Mesenchymal stem cell (in vitro differentiated cells and primary cell): ENCODE measurements at regions not wholly inside any gene's neighbourhood (a gene's known extent, or its start where the extent isn't known, plus 50 kb on each side); places are given as distances from the start of the nearest gene placed in this dataset.

Experiments
- DNase-seq: peaks from one replicate; pipeline ENCODE4 v3.0.0-alpha.2; 2013
- H2AFZ ChIP-seq: one replicate; pipeline ENCODE4 v1.6.1; 2013; ENCODE audit warnings: low read depth, mild to moderate bottlenecking, control low read depth, inconsistent platforms, low read length, moderate library complexity
- H2AK5ac ChIP-seq: 2 replicates; pipeline ENCODE4 v1.6.1; 2013; ENCODE audit warnings: low read length, moderate library complexity, mild to moderate bottlenecking, inconsistent platforms; ENCODE audit not compliant: severe bottlenecking
- H2BK120ac ChIP-seq: one replicate; pipeline ENCODE4 v1.6.1; 2013; ENCODE audit warnings: low read depth, mild to moderate bottlenecking, inconsistent platforms, low read length, moderate library complexity
- H2BK12ac ChIP-seq, 2 experiments: one replicate each; pipeline ENCODE4 v1.6.1; 2013; ENCODE audit warnings: inconsistent platforms in 2 of 2, low read length in 2 of 2, mild to moderate bottlenecking in 2 of 2, moderate library complexity in 2 of 2, control low read depth in 1 of 2
- H2BK15ac ChIP-seq: one replicate; pipeline ENCODE4 v1.6.1; 2013; ENCODE audit warnings: mild to moderate bottlenecking, low read depth, inconsistent platforms; ENCODE audit not compliant: poor library complexity, severe bottlenecking
- H2BK5ac ChIP-seq: 2 replicates; pipeline ENCODE4 v1.6.1; 2013; ENCODE audit warnings: low read depth, mild to moderate bottlenecking, low read length, control low read depth, inconsistent platforms; ENCODE audit not compliant: poor library complexity, severe bottlenecking
- H3K14ac ChIP-seq, 2 experiments: one replicate each; pipeline ENCODE4 v1.6.1; 2013; ENCODE audit warnings: inconsistent platforms in 2 of 2, low read length in 2 of 2, control low read depth in 1 of 2, mild to moderate bottlenecking in 1 of 2, moderate library complexity in 1 of 2
- H3K18ac ChIP-seq, 2 experiments: one replicate each; pipeline ENCODE4 v1.6.1; 2013; ENCODE audit warnings: inconsistent platforms in 2 of 2, low read length in 2 of 2, control low read depth in 1 of 2, low read depth in 1 of 2, mild to moderate bottlenecking in 1 of 2
- H3K23ac ChIP-seq, 2 experiments: one replicate each; pipeline ENCODE4 v1.6.1; 2013; ENCODE audit warnings: inconsistent platforms in 2 of 2, low read length in 2 of 2, mild to moderate bottlenecking in 2 of 2, moderate library complexity in 2 of 2, control low read depth in 1 of 2
- H3K27ac ChIP-seq: 2 replicates; pipeline ENCODE4 v1.5.1; 2013; ENCODE audit warnings: mild to moderate bottlenecking, moderate library complexity, low read length, control low read depth, inconsistent platforms; ENCODE audit not compliant: poor library complexity, severe bottlenecking
- H3K27me3 ChIP-seq, 2 experiments: 2 replicates each; pipeline versions ENCODE4 v1.6.1 to v1.7.0; 2013; ENCODE audit warnings: low read length in 2 of 2, mild to moderate bottlenecking in 2 of 2, moderate library complexity in 2 of 2, control low read depth in 1 of 2, inconsistent platforms in 1 of 2; ENCODE audit not compliant: control insufficient read depth in 1 of 2, insufficient read depth in 1 of 2
- H3K36me3 ChIP-seq, 2 experiments: 2 replicates each; pipeline versions ENCODE4 v1.6.1 to v1.7.0; 2013; ENCODE audit warnings: low read length in 2 of 2, control low read depth in 1 of 2, inconsistent platforms in 1 of 2, low read depth in 1 of 2, mild to moderate bottlenecking in 1 of 2; ENCODE audit not compliant: insufficient read depth in 2 of 2, control insufficient read depth in 1 of 2
- H3K4ac ChIP-seq, 2 experiments: one replicate each; pipeline ENCODE4 v1.6.1; 2013; ENCODE audit warnings: inconsistent platforms in 2 of 2, low read length in 2 of 2, mild to moderate bottlenecking in 2 of 2, moderate library complexity in 2 of 2, control low read depth in 1 of 2, low read depth in 1 of 2
- H3K4me1 ChIP-seq: 2 replicates; pipeline ENCODE4 v1.6.1; 2013; ENCODE audit warnings: low read depth, low read length, control low read depth; ENCODE audit not compliant: control insufficient read depth, insufficient read depth
- H3K4me2 ChIP-seq: 2 replicates; pipeline ENCODE4 v1.6.1; 2013; ENCODE audit warnings: low read length, mild to moderate bottlenecking, inconsistent platforms; ENCODE audit not compliant: poor library complexity, severe bottlenecking
- H3K4me3 ChIP-seq, 2 experiments: 2 replicates each; pipeline versions ENCODE4 v1.5.1 to v1.7.0; 2013; ENCODE audit warnings: low read length in 2 of 2, mild to moderate bottlenecking in 2 of 2, control low read depth in 1 of 2, low read depth in 1 of 2; ENCODE audit not compliant: insufficient read depth in 1 of 2
- H3K79me1 ChIP-seq: replicated peaks from 2 replicates; pipeline ENCODE4 v1.6.1; 2013; ENCODE audit warnings: mild to moderate bottlenecking, control low read depth, low read length, inconsistent platforms; ENCODE audit not compliant: poor library complexity, severe bottlenecking
- H3K9ac ChIP-seq: 2 replicates; pipeline ENCODE4 v1.7.0; 2013; ENCODE audit warnings: mild to moderate bottlenecking, low read length, moderate library complexity
- H3K9me3 ChIP-seq: 2 replicates; pipeline ENCODE4 v1.7.0; 2013; ENCODE audit warnings: mild to moderate bottlenecking, low read length; ENCODE audit not compliant: control insufficient read depth
- H4K8ac ChIP-seq: one replicate; pipeline ENCODE4 v1.6.1; 2013; ENCODE audit warnings: inconsistent platforms, mild to moderate bottlenecking, low read length, moderate library complexity
- H4K91ac ChIP-seq: one replicate; pipeline ENCODE4 v1.6.1; 2013; ENCODE audit warnings: mild to moderate bottlenecking, low read length, inconsistent platforms
- WGBS: methylation state at CpG from one replicate; pipeline ENCODE4 v1.1.7; 2013; ENCODE audit warnings: mixed read lengths; 5-methylcytosine and 5-hydroxymethylcytosine counted together

- no peak for DNase-seq
Observed at GRCh38 chr2:12335131-12335530, 381.6 kb upstream of the TRIB2 start.

DNA sequence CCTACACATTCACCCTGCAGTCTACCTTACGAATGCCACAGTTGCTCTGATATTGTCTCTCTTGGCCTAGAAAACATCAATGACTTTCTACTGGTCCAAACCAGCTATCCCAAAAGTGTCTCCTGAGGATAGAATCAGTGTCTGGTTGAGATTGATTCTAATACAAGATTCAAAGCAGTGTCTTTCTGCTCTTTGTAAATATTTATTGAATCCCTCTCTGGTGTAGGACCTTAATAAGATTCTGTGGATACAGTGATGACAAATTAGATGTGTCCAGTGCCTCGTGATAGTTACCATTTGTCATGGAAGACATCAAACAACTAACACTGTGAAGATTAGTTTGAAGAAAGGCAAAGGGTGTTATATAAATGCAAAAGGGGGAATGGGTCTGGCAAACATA lies 380.7 kb upstream of the TRIB2 start:
- H2AFZ ChIP-seq: no peak overlapping the region
- 97% methylated on average over 2 of the region's 2 CpGs for WGBS
- no peak overlapping the region for H3K4me3 ChIP-seq
- no peak overlapping the region for H3K9ac ChIP-seq
- H4K91ac ChIP-seq: no peak overlapping the region
- no peaks in the 10 kb centered on the region for H3K79me1 ChIP-seq
- H2BK5ac ChIP-seq: no peak overlapping the region
- no peak overlapping the region for H3K23ac ChIP-seq
- H3K36me3 ChIP-seq: no peaks in the 10 kb centered on the region
- no peak overlapping the region for H2BK120ac ChIP-seq
- H2AK5ac ChIP-seq: no peak overlapping the region
- DNase-seq: no peak
- H3K27ac ChIP-seq: no peak overlapping the region
- no peaks in the 10 kb centered on the region for H3K27me3 ChIP-seq
- no peak overlapping the region for H3K4me2 ChIP-seq
- H3K4me1 ChIP-seq: peaks cover 4% of the 10 kb centered on the region
- H2BK15ac ChIP-seq: no peak overlapping the region
- H2BK12ac ChIP-seq: no peak overlapping the region
- no peak overlapping the region for H4K8ac ChIP-seq
- H3K4ac ChIP-seq: no peak overlapping the region
- H3K18ac ChIP-seq: no peak overlapping the region
- no peak overlapping the region for H3K14ac ChIP-seq
- no peaks in the 10 kb centered on the region for H3K9me3 ChIP-seq

More at GRCh38 chr2:12335131-12335530, 381.6 kb upstream of the TRIB2 start:
- no peak overlapping the region for H2AK5ac ChIP-seq
- H3K27me3 ChIP-seq: no peaks in the 10 kb centered on the region
- H3K14ac ChIP-seq: no peak overlapping the region
- H2AFZ ChIP-seq: no peak overlapping the region
- H2BK15ac ChIP-seq: no peak overlapping the region
- no peak overlapping the region for H3K18ac ChIP-seq
- no peak overlapping the region for H4K91ac ChIP-seq
- H3K4me1 ChIP-seq: peaks cover 6% of the 10 kb centered on the region
- H3K4me3 ChIP-seq: no peak overlapping the region
- H3K9me3 ChIP-seq: no peaks in the 10 kb centered on the region
- H2BK120ac ChIP-seq: no peak overlapping the region
- no peak overlapping the region for H2BK5ac ChIP-seq
- H3K23ac ChIP-seq: no peak overlapping the region
- H3K9ac ChIP-seq: no peak overlapping the region
- H3K27ac ChIP-seq: no peak overlapping the region
- peak overlapping the region in 1 of 2 experiments; percentile 33 for H2BK12ac ChIP-seq
- H4K8ac ChIP-seq: peak overlapping the region; percentile 5
- no peak overlapping the region for H3K4ac ChIP-seq
- no peak overlapping the region for H3K4me2 ChIP-seq
- H3K36me3 ChIP-seq: no peaks in the 10 kb centered on the region
- WGBS: 74% methylated on average over 6 of the region's 6 CpGs
- no peaks in the 10 kb centered on the region for H3K79me1 ChIP-seq

DNA sequence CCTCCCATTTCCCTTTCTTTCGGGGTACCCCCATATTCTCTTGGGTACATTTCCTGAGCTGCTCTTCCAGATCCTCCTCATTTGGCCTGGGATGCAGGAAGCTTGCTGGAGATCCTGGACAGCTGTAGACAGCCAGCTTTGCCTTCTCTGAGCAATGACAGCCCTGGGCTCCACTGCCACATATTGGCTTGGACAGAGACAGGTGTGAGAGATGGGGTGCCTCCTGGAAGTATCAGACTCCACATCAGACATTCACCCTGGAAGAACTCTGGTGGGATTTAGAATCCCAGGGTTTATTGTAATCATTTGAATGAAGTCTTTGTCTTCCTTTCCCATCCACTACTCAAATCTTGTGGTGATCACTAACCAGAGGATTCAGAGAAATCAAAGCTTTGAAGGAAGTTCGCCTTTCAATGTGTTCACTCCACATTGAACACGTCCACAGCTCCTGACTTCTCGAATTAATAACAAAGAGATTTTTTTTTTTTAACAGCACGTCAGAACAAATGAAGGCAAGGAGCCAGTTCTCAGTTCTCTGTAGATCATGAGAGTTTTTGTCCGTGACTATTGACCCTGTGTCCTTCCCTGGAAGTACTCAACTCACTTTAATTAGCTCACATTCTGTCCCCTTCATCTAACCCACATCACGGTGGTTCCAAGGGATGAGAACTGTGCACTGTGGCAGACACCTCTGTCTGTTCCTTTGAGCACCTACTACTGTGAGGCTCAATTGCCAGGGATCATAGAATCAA lies 377.6 kb upstream of the TRIB2 start:
- H2BK120ac ChIP-seq: peak overlapping the region; percentile 7
- H3K9me3 ChIP-seq: no peaks in the 10 kb centered on the region
- H2BK5ac ChIP-seq: no peak overlapping the region
- H3K4me1 ChIP-seq: peaks cover 4% of the 10 kb centered on the region
- DNase-seq: no peak
- H3K9ac ChIP-seq: no peak overlapping the region
- no peak overlapping the region for H3K27ac ChIP-seq
- no peaks in the 10 kb centered on the region for H3K27me3 ChIP-seq
- H2BK12ac ChIP-seq: peak overlapping the region in 1 of 2 experiments; percentile 58
- no peak overlapping the region for H3K4me2 ChIP-seq
- H2AK5ac ChIP-seq: no peak overlapping the region
- no peak overlapping the region for H3K4me3 ChIP-seq
- no peak overlapping the region for H4K8ac ChIP-seq
- H3K23ac ChIP-seq: no peak overlapping the region
- no peaks in the 10 kb centered on the region for H3K36me3 ChIP-seq
- H2AFZ ChIP-seq: no peak overlapping the region
- H3K79me1 ChIP-seq: no peaks in the 10 kb centered on the region
- WGBS: 96% methylated on average over 7 of the region's 7 CpGs
- peak overlapping the region; percentile 26 for H2BK15ac ChIP-seq
- no peak overlapping the region for H3K14ac ChIP-seq
- H4K91ac ChIP-seq: peak overlapping the region; percentile 52
- H3K18ac ChIP-seq: peak overlapping the region; percentile 11 to 48
- peak overlapping the region in 1 of 2 experiments; percentile 64 for H3K4ac ChIP-seq

DNA sequence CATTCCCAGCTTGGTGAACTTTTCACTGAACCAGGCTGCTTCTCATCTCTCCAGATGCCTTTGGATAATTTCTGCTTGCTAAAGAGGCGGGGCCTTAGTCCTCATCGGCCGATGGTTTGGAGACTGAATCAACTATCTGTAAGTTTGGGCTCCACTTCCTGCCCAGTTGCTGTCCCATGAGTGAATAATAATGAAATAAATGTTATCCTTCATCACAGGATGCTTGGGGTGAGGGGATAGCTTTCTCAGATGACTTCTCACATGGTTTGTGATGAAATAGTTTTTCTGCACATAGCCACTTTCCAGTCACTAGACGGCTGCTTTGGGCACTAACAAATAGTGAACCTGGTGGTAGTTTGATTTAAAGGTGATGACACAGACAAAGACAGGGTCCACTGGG lies 376.6 kb upstream of the TRIB2 start:
- Histone ChIP-seq H2AK5ac (no peak overlapping the region), H4K91ac (no peak overlapping the region), H3K79me1 (no peaks in the 10 kb centered on the region), H3K27me3 (no peaks in the 10 kb centered on the region), H3K4me1 (no peaks in the 10 kb centered on the region), H2BK5ac (no peak overlapping the region), H4K8ac (no peak overlapping the region), H2BK120ac (peak overlapping the region; percentile 38), H3K4me2 (no peak overlapping the region), H3K23ac (no peak overlapping the region), H2BK15ac (no peak overlapping the region), H3K4ac (no peak overlapping the region), H3K18ac (no peak overlapping the region), H3K9me3 (no peaks in the 10 kb centered on the region), H2AFZ (no peak overlapping the region), H3K4me3 (no peak overlapping the region), H2BK12ac (no peak overlapping the region), H3K36me3 (no peaks in the 10 kb centered on the region), H3K14ac (no peak overlapping the region), H3K27ac (no peak overlapping the region), H3K9ac (peak overlapping the region; percentile 46)
- peak; percentile 72 for DNase-seq
- 67% methylated on average over 2 of the region's 4 CpGs for WGBS
